HEK293 (cell line): ENCODE measurements at regions not wholly inside any gene's neighbourhood (a gene's known extent, or its start where the extent isn't known, plus 50 kb on each side); places are given as distances from the start of the nearest gene placed in this dataset.

ENCODE experiments used
- CTCF ChIP-seq: fragments of 450-650 bp; formaldehyde crosslinking; IDR thresholded peaks from 2 replicates; pipeline ENCODE4 v1.5.1; 2016; ENCODE audit warnings: missing biosample characterization, missing genetic modification characterization
- ELK4 ChIP-seq: IDR thresholded peaks from 2 replicates; pipeline ENCODE4 v1.6.1; 2011; ENCODE audit warnings: mild to moderate bottlenecking, low read depth, low read length, borderline replicate concordance
- INSM2 ChIP-seq: fragments of 450-650 bp; formaldehyde crosslinking; IDR thresholded peaks from 2 replicates; pipeline ENCODE4 v1.5.1; 2016; ENCODE audit warnings: missing biosample characterization, missing genetic modification characterization
- KLF9 ChIP-seq: fragments of 450-650 bp; formaldehyde crosslinking; IDR thresholded peaks from 2 replicates; pipeline ENCODE4 v1.5.1; 2016; ENCODE audit warnings: missing biosample characterization, missing genetic modification characterization, low read depth
- PRDM6 ChIP-seq: fragments of 450-650 bp; formaldehyde crosslinking; IDR thresholded peaks from 2 replicates; pipeline ENCODE4 v1.5.1; 2017; ENCODE audit warnings: missing biosample characterization, missing genetic modification characterization
- ZNF140 ChIP-seq: fragments of 450-650 bp; formaldehyde crosslinking; IDR thresholded peaks from 2 replicates; pipeline ENCODE4 v1.5.1; 2016; ENCODE audit warnings: missing biosample characterization, missing genetic modification characterization
- ZNF274 ChIP-seq, 2 experiments: fragments of 200-500 bp in 1 of 2; fragments of 450-650 bp in 1 of 2; sonication (Bioruptor generic) in 1 of 2; formaldehyde crosslinking in 1 of 2; IDR thresholded peaks; 2 replicates each; pipeline versions ENCODE4 v1.5.1 to v1.6.1; 2014 to 2016; ENCODE audit warnings: borderline replicate concordance in 1 of 2, inconsistent platforms in 1 of 2, low read length in 1 of 2, missing biosample characterization in 1 of 2, missing genetic modification characterization in 1 of 2
- ZNF76 ChIP-seq: fragments of 450-650 bp; formaldehyde crosslinking; IDR thresholded peaks from 2 replicates; pipeline ENCODE4; 2016; ENCODE audit warnings: low read depth, missing biosample characterization, missing genetic modification characterization, borderline replicate concordance

GRCh38 chr5:158546748-158547147 lies 553.0 kb downstream of the EBF1 start:
- no peak for TF ChIP-seq ZNF274 (IDR thresholded peaks at IDR 0.05; ENCODE audit: low read length)
- TF ChIP-seq ZNF274 (tag by site-specific recombination; IDR thresholded peaks at IDR 0.05; ENCODE audit: borderline replicate concordance) = no peak
- TF ChIP-seq ZNF76 (tag by site-specific recombination) = no peak
- no peak for TF ChIP-seq ZNF140
- no peak for TF ChIP-seq PRDM6 (tag by site-specific recombination)
- TF ChIP-seq KLF9 (tag by site-specific recombination) = no peak
- TF ChIP-seq ELK4 = no peak
- no peak for TF ChIP-seq INSM2 (tag by site-specific recombination)
- TF ChIP-seq CTCF = no peak
